Muscle of arm (tissue), 1 donor: ENCODE measurements at regions not wholly inside any gene's neighbourhood (a gene's known extent, or its start where the extent isn't known, plus 50 kb on each side); places are given as distances from the start of the nearest gene placed in this dataset.

ENCODE experiments used
- DNase-seq: peaks from one replicate; pipeline ENCODE4 v3.0.0-alpha.2; 2013

DNA sequence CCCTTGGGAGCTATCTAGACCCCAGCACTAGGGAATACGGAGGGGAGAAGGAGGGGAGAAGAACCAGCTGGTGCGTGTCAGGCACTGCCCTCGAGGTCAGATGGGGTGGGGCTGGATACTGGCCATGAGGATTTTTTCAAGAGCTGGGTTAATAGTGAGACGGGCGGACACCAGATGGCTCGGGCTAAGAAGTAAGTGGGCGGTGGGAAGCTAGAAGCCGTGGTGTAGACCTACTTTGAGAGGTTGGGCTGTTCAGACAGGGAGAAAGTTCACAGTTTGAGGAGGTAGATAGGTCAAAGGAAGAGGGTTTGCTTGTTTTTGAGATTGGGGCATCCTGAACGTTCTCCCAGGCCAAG lies 303.8 kb downstream of the SEC14L1 start:
- no peak for DNase-seq

DNA sequence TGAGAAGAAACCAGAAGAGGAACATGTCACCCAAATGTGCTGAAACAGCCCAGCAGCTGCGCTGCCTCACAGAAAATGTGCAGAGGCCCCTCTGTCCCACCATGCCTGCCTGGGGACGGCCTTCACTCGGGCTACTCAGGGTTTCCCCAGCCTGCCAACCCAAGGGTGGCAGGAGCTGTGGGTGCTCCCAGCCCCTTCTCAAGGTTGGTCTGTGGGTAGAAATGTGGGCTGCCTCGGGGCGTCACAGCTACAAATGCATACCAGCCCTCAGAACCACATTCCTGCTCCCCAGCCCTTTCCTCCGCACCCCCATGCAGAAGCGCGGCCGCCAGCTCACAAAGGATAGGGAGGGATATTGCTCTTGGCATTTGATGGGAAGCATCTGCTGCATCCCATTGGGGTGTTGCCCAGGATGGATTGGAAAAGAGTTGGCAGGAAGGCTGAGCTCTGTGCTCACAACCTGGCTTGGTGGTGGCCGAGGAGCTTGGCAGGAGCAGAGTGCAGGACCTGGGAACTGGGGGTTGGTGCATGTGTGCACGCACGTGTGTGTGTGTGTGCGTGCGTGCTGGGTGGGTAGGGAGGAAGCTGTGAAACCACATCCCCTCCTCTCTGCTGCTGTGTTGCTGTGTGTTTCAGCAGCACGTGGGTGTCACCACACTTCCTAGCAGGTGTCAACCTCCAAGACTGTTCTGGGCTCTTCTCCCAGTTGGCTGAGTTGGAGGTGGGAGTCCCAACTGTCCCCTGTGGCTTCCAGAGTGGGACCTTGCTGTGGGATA lies 304.4 kb downstream of the SEC14L1 start:
- DNase-seq, result no peak

DNA sequence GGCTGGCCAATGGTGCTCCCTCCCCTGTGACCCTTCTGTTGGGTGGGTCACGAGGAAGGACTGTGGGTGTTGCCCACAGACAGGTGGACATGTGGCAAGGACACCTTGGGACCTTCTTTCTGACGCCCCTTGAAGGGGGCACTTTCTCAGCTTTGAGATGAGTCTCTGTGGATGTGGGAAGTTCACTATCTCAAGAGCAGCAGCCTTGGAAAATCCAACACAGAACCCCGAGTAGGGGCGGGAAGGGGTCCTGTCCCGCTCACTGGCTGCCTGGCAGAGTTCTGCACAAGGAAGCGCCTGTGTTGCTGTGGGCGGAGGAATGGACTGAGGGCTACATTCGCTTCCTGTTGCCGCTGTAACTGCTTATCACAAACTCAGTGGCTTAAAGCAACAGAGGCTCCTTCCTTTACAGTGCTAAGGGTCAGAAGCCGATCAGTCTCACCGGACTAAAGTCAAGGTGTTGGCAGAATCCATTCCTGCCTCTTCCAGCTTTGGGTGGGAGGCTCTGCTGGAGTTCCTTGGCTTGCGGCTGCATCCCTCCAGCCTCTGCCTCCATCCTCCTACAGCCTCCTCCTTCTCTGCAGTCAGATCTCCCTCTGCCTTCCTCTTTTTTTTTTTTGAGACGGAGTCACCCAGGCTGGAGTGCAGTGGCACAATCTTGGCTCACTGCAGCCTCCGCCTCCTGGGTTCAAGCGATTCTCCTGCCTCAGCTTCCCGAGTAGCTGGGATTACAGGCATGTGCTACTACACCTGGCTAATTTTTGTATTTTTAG lies 305.2 kb downstream of the SEC14L1 start:
- DNase-seq, result no peak

DNA sequence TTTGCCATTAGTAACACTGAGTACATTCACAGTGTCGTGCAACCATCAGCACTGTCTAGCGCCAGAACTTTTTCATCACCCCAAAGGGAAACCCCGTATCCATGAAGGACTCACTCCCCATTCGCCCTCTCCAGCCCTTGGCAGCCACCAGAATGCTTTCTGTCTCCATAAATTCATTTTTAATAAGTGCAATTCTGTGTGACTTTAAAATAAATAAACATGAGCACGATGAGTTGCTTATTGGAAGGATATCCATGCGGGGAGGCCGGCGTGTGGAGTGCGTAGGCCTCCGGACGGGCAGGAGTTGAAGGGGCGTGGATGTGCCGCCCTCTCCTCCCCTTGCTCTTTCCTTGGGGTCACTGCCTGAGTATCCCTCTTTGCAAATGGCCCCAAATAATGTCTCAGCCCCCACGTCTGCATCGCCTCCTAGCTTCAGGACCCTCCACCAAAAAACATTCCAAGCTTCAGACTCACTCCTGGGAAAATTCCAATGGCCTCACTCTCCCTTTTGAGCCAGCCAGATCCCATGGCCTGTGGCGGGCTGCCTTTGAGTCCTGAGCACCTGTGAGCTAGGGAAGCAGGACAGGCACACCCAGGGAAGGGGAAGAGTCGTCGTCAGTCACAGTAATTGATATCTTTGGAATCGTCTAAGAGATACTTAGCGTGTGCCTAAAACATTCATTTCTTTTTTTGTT lies 306.3 kb downstream of the SEC14L1 start:
- no peak for DNase-seq

DNA sequence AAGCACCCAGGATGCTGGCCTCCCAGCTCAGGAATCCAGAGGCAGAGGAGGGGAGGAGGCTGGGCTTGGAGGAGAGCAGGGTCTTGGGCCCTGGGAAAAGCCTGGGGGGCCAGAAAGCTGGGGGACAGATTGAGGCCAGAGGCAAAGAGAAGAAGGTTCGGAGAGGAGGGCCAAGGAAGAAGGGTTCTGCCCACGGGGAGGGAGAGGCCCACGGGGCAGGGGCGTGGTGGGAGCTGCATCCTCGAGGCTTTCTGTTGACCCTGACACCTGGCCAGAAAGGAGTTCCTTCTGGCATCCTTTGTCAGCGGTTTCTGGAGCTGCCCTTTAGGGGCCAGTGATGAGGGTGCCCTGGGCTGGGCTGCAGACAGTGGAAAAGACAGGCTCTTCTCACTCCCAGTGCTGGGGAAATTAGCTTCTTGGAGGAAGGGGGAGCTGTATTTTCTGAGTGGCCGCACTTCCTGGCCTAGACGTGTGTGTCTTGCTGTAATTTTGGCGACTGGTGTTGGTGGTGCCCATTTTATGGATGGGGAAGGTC lies 308.7 kb downstream of the SEC14L1 start:
- DNase-seq, result no peak

DNA sequence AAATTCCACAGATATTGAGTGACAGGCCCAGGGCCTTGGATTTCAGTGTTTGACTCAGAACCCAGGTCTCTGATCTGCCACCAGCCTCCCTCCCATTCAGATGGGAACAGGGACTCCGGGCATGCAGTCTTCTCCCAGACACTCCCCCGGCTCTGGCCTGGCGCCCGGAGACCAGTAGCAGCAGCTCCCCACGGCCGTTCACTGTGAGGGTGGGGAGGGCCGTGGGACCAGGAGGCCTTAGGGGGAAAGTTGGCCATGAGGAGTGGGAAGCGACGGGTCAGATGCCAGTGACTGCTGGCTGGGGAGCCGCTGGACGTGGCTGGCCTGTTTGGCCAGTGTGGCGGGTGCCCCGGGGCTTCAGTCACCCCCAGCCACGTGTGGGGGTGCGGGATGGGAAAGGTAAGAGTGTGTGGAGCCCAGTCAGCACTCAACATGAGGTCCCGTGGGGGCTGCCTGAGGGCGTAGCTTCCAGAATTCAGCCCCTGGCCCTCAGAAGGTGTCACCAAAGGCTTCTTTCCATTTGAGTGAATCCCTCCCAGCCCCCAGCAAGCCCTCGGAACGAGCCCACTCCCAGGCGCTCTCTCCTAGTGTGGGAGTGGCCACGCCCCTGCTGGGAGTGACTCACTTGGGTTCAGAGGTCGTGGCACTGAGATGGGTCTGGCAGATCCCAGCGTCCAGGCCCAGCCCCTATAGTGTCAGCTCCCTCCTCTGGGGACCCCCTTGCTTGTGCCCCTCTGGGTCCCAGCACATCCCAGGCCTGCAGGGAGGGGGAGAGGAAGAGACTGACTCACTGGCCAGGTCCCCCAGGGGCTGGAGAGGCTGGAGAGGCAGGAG lies 309.4 kb downstream of the SEC14L1 start:
- no peak for DNase-seq

DNA sequence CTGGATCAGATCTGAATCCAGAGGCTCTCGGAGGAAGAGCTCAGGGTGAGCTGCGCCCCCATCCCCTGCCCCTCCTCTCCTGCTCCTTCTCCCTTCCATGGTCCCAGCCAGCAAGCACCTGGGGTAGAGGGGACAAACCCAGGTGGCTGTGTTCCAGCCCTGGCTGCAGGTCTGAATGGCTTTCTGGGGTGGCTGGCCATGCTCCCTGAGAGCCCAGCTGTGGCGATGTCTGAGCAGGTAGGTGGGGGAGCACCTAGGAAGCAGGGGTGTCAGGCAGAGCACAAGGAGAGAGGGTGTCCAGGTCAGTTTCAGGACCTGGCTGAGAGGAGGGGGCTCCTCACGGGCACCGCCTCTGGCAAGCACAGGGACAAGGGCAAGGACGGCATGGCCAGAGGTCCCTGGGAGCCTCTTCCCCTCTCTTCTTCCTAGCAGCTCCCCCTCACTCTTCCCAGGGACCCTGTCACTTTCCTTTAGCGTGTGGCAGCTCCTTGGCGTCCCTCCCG lies 310.0 kb downstream of the SEC14L1 start:
- DNase-seq, result no peak

DNA sequence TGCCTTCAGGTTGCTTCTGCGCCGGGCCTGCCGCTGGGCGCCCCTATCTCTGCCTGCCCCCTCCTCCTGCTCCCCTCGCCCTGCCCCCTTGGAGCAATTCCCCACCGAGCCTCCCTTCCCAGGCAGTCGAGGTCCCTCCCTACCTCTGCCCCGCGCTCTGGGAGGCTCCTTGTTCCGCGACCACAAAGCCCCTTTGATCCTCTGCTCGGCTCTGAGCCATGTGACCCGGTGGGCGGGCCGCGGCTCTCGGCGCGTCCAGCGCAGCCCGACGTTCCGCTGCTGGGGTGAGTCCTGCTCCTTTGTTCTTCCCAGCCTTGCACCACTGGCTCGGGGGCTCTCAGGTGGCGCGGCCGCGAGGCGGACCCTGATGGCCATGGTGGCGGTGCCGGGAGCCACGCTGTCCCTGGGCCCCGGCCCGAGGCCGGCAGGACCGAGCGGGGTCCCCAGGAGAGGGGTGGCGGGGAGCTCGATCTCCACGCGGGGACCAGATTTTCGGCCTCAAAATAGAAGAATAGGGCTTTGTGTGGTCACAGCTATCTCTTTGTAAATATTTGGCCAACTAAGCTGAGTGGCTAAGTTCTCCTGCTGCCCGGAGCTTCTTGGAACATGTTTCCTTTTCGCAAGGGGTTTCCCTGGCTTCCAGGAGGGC lies 310.6 kb downstream of the SEC14L1 start:
- no peak for DNase-seq

DNA sequence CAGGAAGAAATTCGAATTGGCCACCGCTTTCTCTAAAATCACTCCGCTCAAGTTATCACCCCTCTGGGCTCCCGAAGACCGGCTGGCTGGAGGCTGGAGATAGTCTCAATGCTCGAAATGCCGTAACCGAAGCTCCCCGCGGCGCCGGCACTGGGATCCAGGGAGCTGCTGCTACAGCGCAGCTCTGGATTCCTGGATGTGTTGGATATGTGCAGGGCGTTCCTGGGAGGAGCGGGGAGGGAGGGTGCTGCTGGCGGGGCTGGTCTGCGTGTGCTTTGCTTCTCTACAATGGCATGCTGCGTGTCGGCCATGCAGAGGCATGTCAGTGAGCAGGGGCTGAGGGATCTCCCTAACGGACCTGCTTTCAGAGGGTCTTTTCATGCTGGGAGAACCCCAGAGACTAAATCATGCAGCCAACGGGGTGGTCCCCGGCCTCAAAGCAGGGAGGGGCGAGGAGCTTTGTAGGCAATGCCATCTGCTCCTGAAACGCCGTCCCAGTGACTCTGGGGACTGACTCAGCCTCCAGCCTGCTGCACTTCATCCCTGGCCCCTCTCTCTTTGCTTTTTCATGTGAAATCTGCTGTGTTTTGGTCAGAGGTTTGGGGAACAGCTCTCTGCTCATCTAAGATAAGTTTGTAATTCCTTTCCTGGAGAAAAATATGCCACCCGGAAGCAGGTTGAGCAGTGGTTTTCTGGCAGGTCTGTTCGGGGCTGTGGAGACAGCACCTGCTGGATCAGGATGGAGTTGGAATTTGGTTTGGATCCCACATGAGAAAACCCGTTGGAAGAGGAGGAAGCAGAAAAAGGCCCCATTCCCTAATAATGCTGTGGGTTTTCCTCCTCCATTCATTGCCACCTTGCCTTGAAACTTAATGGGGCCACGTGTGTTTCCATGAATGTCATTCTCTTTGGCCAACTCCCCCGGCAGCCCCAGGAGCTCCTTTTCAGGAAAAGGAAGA lies 311.4 kb downstream of the SEC14L1 start:
- no peak for DNase-seq

DNA sequence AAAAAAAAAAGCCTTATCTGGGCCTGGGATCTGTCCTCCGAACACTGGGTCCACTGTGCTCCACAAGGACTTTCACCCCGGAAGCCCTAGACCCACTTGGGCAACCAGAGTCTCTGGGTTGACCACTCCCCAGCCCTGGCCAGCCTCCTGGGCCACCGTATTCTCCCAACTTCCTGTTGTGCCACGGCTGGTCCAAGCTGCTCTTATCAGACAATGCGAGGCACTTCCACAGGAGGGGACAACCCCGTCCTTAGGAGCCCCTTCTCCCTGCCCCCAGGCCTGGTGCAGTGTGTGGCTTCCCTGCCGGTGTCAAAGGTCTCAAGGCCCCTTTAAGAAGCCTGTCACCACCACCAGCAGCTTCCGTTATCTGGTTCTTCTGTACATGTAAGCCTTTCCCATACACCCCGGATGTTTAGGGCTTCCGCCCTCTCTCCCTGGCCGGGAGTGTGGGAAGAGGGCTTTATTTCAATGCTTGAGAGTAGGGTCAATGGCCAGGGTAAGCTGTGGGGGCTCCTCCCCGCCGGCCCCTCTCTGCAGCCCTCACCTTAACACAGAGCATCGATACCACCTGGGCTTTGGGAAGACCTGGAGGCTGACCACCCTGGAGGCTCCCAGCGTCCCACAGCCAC lies 313.0 kb downstream of the SEC14L1 start:
- no peak for DNase-seq

DNA sequence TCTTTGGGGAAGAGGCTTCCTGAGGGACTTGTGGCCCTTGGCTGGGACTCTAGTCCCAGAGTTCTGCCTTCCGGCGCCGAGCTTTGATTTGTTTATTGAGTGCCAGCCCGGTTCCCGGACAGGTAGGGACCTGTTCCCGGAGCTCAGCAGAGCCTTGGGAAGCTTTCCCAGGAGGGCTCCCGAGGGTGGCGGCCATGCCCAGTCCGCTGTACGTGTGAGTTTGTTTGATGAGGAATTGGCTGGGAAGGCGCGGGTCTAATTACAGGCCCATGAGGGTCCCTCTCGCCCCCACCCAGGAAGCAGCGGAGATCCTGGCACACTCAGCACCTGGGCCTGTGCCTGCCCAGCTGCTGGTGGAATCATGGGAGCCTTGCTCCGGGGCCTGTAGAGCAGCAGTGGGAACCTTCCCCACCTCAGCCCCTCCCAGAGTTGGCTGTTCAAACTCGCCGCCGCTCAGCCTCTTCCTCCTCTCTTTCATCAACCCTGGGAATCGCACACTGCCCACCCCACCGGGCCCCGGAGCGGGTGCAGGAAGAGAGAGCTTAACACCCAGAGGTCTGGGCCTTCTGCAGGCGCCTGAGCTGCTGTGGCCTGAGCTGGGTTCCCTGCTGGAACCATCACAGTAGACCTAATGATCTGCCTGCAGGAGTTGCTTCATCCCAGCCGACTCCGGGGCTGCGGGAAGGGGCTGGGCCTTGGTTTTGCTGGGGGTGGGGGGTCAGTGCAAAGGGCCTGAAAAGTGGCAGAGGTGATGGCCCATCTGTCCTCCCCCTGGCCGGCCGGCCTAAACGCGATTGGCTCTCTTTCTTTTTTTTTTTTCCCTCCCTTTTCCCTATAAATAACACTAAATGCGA lies 313.7 kb downstream of the SEC14L1 start:
- no peak for DNase-seq

DNA sequence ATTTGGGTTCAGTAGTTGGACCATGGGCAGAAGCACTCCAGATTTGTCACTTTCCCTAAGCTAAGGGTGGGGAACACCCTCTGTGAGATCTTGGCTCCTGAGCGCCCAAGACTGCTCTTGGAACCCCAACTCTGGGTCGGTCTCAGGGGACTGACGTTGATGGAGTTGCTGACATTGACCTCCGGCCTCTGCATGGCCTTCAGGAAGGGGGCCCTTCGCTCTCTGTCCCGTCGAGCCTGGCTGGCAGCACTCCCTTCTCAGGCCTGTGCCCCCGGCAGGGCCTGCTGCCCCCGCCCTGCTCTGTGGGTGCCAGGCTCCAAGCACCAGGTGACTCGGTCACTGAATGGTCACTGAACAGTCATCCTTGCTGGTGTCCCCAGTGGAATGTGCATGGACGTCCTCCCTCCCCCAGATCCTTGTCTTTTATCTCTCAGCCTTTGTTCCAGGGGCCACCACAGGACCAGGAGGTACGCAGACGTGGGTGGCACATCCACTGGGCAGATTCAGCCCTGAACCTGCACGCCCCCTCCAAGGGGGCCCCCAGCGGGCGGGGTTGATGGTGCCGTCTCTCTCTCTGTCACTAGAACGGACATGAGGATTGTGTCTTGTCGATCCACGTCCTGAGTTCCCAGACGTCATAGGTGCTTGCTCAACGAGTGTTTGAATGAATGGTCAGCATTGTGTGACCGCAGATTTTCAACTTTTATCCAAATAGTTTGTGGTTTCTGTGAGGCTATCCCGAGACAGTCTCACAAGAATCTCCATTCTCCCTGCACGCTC lies 314.5 kb downstream of the SEC14L1 start:
- no peak for DNase-seq

DNA sequence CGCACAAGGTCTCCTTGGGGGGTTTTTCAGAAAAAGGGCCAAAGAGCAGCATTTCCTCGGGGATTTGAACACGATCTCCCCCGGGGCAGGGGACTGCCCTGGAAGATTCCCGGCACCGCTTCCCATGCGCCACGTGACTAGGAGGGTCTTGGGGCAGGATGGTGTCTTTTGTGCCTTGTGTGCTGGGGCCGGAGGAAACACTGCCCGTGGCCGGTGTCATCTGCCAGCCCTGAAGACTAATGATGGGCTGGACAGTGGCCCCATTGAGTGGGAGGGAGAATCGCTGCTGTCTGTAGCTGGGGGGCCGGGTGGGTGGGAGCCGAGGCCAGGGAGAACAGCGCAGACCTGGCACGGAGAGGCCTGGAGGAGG lies 315.1 kb downstream of the SEC14L1 start:
- DNase-seq, result no peak

DNA sequence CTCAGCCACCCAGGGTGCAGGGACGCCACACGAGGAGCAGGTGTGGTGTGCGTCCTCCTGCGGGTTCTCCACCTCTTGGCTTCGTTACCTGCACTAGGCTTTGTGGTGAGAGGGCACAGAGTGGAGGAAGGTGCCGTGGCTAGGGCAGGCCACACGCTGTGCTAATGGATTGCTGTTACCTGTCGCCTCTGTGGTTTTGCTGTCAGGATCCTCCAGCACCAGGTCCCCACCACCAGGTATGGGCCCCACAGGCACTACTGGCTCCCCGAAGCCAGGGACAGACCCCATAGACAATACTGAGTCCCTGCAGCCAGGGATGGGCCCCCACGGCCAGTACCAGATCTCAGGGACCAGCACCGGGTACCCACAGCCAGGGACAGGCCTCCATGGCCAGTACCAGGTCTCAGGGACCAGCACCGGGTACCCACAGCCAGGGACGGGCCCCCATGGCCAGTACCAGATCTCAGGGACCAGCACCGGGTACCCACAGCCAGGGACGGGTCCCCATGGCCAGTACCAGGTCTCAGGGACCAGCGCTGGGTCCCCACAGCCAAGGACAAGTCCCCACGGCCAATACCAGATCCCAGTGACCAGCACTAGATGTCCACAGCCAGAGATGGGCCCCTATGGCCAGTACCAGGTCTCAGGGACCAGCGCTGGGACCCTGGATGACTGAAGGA lies 315.6 kb downstream of the SEC14L1 start:
- no peak for DNase-seq

DNA sequence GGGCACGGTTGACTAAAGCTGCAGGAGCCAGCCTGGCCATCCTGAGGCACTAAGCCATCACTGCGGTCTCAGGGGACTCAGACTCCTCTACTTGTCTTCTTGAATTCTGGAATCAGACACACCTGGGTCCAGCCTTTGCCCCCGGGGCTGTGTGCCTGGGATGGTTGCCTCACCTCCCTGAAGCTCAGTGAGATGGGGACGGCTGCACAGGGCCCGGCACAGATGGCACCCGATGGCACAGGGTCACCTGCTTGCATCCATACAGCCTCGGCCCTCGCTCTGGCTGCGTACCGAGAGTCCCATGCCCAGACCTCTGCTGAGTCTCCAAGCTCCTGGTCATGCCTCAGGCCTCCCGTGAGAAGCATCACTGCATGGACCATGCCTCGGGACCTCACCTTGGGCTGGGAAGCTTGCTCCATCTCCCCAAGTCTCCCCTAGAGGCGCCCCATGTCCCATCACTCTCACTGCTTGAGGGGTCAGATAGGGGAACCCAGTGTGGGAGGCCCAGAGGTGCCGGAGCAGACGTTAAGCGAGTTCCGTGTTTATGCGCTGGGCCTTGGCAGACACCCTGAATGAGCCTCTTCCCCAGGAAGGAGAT lies 316.3 kb downstream of the SEC14L1 start:
- no peak for DNase-seq

DNA sequence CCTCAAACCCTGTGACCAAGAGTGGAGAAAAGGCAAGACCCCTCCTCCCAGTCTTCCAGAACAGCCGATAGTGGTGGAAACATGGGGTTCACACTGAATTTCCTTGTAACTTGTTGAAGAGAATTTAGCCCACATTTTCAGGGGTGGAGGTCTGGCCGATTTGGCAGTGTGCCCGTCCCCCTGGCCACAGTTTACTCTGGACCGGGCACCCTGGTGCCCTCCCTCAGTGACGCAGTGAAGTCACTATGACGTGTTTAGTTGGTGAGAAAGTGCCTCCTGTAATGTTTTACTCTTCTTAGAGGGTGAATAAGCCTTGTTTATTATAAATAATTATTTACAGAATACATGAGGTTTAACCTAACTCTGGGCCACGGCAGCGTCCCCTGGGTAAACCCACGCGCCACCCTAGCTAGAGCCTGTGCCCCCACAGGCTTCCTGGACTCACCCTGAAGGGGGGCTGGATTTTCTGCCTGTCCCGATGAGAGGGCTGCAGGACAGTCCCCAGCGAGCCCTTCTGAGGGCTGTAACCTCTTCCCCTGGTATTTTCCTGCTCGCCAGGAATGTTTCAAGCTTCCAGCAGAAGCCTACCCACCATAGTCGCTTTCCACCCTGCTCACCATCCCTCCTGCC lies 316.9 kb downstream of the SEC14L1 start:
- DNase-seq, result no peak
